Sigmoid colon (tissue), 6 donors: ENCODE measurements at regions not wholly inside any gene's neighbourhood (a gene's known extent, or its start where the extent isn't known, plus 50 kb on each side); places are given as distances from the start of the nearest gene placed in this dataset.

Experiments used
- DNase-seq: peaks from one replicate; pipeline ENCODE4 v3.0.0-alpha.2; 2019
- H3K27ac ChIP-seq, 4 donors: fragments of 200-600 bp; sonication (generic); one replicate each; pipeline ENCODE4 v1.5.1; 2016 to 2019; ENCODE audit warnings: mild to moderate bottlenecking in 1 of 4
- H3K27me3 ChIP-seq, 3 donors: fragments of 200-600 bp; sonication (generic); one replicate each; pipeline ENCODE4 v1.5.1; 2019; ENCODE audit warnings: mild to moderate bottlenecking in 1 of 3
- H3K36me3 ChIP-seq, 4 donors: fragments of 200-600 bp; sonication (generic); one replicate each; pipeline ENCODE4 v1.5.1; 2016 to 2019
- H3K4me1 ChIP-seq, 4 donors: fragments of 200-600 bp; sonication (generic); one replicate each; pipeline ENCODE4 v1.5.1; 2017 to 2019
- H3K4me3 ChIP-seq, 4 donors: fragments of 200-600 bp; sonication (generic); one replicate each; pipeline ENCODE4 v1.5.1; 2017 to 2019; ENCODE audit warnings: mild to moderate bottlenecking in 2 of 4, moderate library complexity in 1 of 4
- H3K9me3 ChIP-seq, 4 donors: fragments of 200-600 bp in 3 of 4; sonication (generic) in 3 of 4; one replicate each; pipeline versions ENCODE4 v1.5.1 to v1.6.1; 2013 to 2019
- EP300 ChIP-seq, 4 donors: sonication (generic); formaldehyde crosslinking; IDR thresholded peaks; one replicate each; pipeline ENCODE4 v1.6.1; 2017; ENCODE audit warnings: antibody characterized with exemption in 4 of 4
- POLR2A ChIP-seq, 2 donors: fragments of 450-650 bp; IDR thresholded peaks; one replicate each; pipeline ENCODE4 v1.6.1; 2016; ENCODE audit warnings: antibody characterized with exemption in 2 of 2, mild to moderate bottlenecking in 2 of 2, moderate library complexity in 2 of 2
- POLR2AphosphoS5 ChIP-seq, 4 donors: sonication (generic); formaldehyde crosslinking; IDR thresholded peaks; one replicate each; pipeline ENCODE4 v1.6.1; 2017; ENCODE audit warnings: antibody characterized with exemption in 4 of 4
- WGBS, 2 donors: extraction: QIAGEN DNeasy Blood & Tissue Kit; methylation state at CpG; one replicate each; pipeline ENCODE4 v1.1.7; 2013; 5-methylcytosine and 5-hydroxymethylcytosine counted together
- intact Hi-C: fragments of 100-400 bp; cut with DNase I; formaldehyde crosslinking; loops from one replicate; pipeline ENCODE4 v1.15.1; 2023
- TF ChIP-seq, protein P1 (sequence below), 4 experiments: fragments of 450-650 bp in 3 of 4; fragments of 200-600 bp in 1 of 4; IDR thresholded peaks; one replicate each; pipeline ENCODE4 v1.5.1; 2016 to 2019; ENCODE audit warnings: antibody characterized with exemption in 4 of 4, mild to moderate bottlenecking in 3 of 4, moderate library complexity in 2 of 4
- donor health status: healthy with polysubstance abuse.
- donor health status: healthy.

DNA sequence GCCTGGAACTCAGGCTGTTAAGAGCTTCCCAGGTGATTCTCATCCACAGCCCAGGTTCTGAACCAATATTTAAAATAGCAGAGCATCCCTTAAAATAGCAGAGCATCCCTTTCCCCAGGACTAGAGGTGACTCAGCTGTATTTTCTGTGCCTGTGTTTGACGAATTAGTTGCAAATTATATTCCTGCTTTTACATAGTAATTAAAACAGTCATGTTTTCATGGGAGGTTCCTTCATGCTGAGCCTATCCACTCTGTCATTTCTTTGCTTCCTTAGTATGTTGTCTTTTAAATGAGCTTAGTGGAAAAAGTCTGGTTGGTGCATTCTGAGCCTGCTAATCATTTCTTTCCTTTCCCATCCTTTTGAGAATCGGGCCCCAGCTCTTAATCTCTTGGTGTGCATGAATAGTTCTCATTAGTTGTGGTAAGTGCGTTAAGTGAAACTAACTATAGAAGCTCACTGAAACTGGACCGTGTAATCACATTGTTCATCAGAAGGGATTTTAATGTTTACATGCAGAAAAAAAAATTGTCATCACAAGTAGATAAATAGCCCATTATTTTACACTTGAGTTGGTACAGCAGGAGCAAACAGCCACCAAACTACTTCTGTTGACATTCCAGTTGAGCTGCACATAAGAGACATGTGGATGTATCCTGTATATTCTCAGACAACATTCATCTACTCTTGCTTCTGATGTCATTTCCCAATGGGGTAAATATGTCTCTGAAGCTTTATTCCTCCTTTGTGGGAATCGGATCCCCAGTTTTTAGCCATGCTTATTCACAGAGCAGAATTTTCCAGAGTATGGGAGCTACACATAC is 596.9 kb upstream of the WWC1 start:
- no peaks in the 10 kb centered on the region for H3K9me3 ChIP-seq
- 79 to 86% methylated on average over 5 of the region's 5 CpGs for WGBS, 2 donors
- DNase-seq: no peak
- intact Hi-C loops: no loop called here
- TF ChIP-seq, protein P1, sequence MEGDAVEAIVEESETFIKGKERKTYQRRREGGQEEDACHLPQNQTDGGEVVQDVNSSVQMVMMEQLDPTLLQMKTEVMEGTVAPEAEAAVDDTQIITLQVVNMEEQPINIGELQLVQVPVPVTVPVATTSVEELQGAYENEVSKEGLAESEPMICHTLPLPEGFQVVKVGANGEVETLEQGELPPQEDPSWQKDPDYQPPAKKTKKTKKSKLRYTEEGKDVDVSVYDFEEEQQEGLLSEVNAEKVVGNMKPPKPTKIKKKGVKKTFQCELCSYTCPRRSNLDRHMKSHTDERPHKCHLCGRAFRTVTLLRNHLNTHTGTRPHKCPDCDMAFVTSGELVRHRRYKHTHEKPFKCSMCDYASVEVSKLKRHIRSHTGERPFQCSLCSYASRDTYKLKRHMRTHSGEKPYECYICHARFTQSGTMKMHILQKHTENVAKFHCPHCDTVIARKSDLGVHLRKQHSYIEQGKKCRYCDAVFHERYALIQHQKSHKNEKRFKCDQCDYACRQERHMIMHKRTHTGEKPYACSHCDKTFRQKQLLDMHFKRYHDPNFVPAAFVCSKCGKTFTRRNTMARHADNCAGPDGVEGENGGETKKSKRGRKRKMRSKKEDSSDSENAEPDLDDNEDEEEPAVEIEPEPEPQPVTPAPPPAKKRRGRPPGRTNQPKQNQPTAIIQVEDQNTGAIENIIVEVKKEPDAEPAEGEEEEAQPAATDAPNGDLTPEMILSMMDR (IDR thresholded peaks at IDR 0.05): no peak
- TF ChIP-seq EP300 (IDR thresholded peaks at IDR 0.05) (no peak), POLR2A (IDR thresholded peaks at IDR 0.05) (no peak), POLR2AphosphoS5 (IDR thresholded peaks at IDR 0.05) (no peak)
- H3K27ac ChIP-seq: no peak overlapping the region
- H3K36me3 ChIP-seq: no peaks in the 10 kb centered on the region
- H3K4me1 ChIP-seq: peaks cover 0 to 10% (median 2%) of the 10 kb centered on the region in 4 donors
- H3K4me3 ChIP-seq: no peak overlapping the region
- no peaks in the 10 kb centered on the region for H3K27me3 ChIP-seq

DNA sequence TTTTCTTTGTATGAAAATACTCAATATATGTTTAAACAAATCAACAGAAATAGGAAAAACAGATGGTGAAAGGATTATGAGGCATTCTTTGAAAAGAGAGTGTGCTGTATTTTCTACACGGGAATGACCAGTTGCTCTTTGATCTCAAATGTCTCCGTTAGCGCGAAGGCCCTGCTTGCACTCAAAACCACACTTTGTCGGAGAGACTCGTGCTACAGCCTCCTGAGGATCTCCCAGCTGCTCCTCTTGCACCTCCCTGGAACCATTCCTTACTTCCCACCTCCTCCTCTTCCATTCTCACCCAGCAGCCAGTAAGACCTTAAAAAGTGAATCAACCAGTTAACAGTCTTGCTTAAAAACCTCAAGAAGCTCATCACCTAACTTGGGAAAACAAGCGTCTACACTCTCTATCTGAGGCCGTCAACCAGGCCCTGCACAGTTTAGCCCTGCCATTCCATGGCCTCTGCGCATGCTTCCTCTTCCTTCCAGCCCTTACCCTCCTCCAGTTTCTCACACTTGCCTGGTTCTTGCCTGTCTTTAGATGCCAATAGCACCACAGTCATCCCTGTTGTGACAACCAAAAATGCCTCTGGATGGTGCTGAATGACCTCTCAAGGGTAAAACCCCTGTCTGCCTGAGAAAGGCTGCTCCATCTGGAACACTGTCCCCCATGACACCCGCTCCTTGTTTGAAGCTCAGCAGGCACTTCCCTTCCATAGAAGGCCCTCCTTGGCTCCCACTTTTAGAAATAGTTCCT is 594.7 kb upstream of the WWC1 start:
- Histone ChIP-seq H3K9me3 (no peaks in the 10 kb centered on the region), H3K36me3 (no peaks in the 10 kb centered on the region), H3K27ac (no peak overlapping the region), H3K27me3 (no peaks in the 10 kb centered on the region), H3K4me3 (no peak overlapping the region), H3K4me1 (peaks cover 0 to 13% (median 3%) of the 10 kb centered on the region in 4 donors)
- intact Hi-C loops: no loop called here
- TF ChIP-seq EP300 (IDR thresholded peaks at IDR 0.05) (no peak), POLR2A (IDR thresholded peaks at IDR 0.05) (no peak), POLR2AphosphoS5 (IDR thresholded peaks at IDR 0.05) (no peak)
- TF ChIP-seq, protein P1 (IDR thresholded peaks at IDR 0.05): no peak
- WGBS, 2 donors: 75 to 90% methylated on average over 10 of the region's 10 CpGs
- no peak for DNase-seq

DNA sequence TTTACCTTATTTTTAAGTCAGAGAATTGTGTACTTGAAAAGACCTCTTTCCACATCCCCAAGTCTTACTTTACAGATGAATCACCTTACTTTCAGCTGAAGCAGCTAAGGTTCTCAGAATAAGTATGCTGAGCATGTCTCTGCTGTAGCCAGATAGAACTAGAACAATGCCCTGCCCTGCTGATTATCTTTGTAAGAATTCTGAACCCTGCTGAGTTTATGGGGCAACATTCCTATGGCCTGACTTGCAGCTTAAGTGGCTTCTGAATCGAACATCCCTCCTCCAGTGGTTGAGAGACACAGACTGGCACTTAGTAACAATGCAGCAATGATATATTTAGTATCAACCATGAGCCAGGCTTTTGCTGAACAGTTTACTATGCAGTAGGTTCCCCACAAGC is 592.0 kb upstream of the WWC1 start:
- Histone ChIP-seq H3K36me3 (no peaks in the 10 kb centered on the region), H3K27me3 (no peaks in the 10 kb centered on the region), H3K4me1 (peaks cover 0 to 13% (median 3%) of the 10 kb centered on the region in 4 donors), H3K9me3 (no peaks in the 10 kb centered on the region), H3K4me3 (no peak overlapping the region), H3K27ac (peak overlapping the region in 2 of 4 donors; percentile 8 to 60)
- no peak for TF ChIP-seq POLR2AphosphoS5 (IDR thresholded peaks at IDR 0.05)
- TF ChIP-seq, protein P1 (IDR thresholded peaks at IDR 0.05): no peak
- TF ChIP-seq POLR2A (IDR thresholded peaks at IDR 0.05): no peak
- TF ChIP-seq EP300 (IDR thresholded peaks at IDR 0.05): no peak
- intact Hi-C loops: no loop called here
- 9 to 22% methylated on average over 1 of the region's 1 CpG for WGBS, 2 donors
- DNase-seq: no peak

DNA sequence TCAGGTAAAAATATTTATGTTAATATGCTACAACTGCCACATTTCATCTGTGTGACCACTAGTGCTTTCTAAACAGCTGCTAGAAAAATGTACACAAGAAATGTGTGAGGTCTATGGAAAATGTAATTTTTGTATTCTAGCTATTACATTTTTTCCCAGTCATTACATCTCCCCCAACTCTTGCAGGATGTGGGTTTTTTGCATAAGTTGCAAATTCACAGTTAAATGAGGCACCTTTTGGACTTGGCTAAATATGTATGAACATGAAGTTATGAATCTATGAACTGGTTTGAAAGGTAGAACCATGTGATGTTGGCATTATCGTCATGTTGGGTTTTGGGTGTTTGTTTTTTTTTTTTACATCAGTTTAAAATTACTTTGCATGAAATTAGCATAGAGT is 590.4 kb upstream of the WWC1 start:
- WGBS, 2 donors: 86 to 89% methylated on average over 1 of the region's 1 CpG
- intact Hi-C loops: no loop called here
- Histone ChIP-seq H3K27ac (no peak overlapping the region), H3K4me3 (no peak overlapping the region), H3K27me3 (no peaks in the 10 kb centered on the region), H3K9me3 (no peaks in the 10 kb centered on the region), H3K4me1 (peaks cover 0 to 13% (median 3%) of the 10 kb centered on the region in 4 donors), H3K36me3 (no peaks in the 10 kb centered on the region)
- no peak for DNase-seq
- no peak for TF ChIP-seq POLR2A (IDR thresholded peaks at IDR 0.05)
- TF ChIP-seq, protein P1 (IDR thresholded peaks at IDR 0.05): no peak
- no peak for TF ChIP-seq EP300 (IDR thresholded peaks at IDR 0.05)
- no peak for TF ChIP-seq POLR2AphosphoS5 (IDR thresholded peaks at IDR 0.05)
